HG02759 (cell line): ENCODE measurements at regions not wholly inside any gene's neighbourhood (a gene's known extent, or its start where the extent isn't known, plus 50 kb on each side); places are given as distances from the start of the nearest gene placed in this dataset.

Experiments used
- ATAC-seq: cut with Tn5 transposase; IDR thresholded peaks from one replicate; pipeline ENCODE4 v1.9.1; 2021; ENCODE audit warnings: mild to moderate bottlenecking, moderate library complexity; ENCODE audit not compliant: unreplicated experiment

DNA sequence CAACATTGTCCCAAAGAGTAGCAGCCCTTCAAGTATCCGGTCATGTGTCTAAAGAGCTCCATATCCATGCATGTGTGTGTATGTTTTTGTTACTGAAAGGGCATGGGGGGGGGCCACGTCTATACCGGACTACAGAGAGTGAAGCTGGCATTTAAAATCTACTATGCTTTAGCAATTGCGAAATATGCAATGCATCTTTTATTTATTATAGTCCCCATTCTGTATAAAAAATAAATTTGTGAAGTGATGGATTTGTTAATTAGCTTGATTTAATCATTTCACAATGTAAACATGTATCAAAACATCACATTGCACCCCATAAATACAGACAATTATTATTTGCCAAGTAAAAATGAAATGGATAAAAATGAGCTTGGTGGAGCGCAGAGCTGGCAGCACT, 149.4 kb upstream of the ID2 start:
- ATAC-seq, result no peak

DNA sequence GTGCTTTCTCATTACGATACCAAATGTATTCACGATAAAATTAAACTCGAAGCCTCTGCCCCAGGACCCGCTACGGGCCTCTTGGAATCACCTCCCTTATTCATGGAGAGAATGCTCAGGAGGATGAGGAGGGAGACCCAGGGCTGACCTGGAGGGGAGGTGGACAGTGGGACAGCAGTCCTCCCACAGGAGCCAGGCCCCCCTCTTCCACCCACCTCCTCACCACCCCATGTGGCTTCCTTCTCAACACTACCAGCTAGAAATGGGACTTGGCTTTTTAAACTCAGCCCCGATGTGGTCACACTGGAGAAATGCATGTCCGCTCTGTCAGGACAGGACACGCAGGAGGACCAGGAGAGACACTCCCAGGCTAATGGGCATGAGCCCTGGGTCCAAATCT, 147.9 kb upstream of the ID2 start:
- no peak for ATAC-seq

DNA sequence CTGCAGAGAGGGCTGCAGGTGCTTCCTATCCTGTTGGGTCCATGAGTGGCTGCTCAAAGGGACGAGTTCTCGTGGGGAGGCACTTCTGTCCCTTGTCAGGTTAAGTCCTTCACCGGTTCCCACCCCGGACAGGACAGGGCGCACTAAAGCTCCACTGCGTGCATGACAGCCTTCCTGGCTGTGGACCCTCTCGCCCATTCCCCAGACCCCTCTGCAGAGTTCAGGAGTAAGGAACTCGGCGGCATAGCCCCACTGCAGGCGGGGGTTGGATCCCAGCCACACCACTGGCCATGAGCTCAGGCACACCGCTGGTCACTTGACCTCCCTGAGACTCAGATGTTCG, 147.5 kb upstream of the ID2 start:
- no peak for ATAC-seq

DNA sequence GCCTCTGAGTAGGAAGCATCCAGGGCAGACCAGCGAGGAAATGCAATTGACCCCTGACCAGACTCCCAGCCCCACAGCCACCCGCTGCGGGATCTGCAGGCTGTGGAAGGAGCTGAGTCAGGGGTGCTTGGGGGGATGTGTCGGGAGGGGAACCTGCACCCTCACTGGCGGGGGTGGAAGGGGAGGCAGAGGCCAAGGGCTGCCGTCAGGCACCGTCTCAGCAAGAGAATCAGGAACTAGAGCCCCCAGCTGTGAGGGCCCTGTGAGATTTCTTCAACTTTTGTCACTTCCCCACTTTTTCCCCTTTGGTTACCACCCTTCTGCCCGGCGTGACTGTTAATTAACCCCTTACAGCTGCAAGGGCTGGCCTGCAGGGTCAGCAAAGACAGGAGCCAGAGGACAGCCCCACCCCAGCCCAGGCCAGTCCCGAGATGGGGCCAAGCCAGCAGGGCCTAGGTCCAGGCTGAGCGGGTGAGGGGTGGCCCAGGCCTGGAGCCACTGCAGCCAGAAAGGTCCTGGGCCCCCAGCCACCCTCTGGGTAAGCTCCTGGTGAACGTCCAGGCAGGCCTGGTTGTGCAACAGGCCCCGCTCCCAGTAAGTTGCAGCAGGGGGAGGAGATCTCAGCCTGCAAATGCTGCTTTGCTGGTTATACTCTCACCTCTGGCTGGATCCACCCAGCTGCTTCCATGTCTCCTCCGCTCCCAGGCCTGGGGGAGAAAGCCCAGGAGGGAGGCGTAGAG, 147.0 kb upstream of the ID2 start:
- no peak for ATAC-seq

DNA sequence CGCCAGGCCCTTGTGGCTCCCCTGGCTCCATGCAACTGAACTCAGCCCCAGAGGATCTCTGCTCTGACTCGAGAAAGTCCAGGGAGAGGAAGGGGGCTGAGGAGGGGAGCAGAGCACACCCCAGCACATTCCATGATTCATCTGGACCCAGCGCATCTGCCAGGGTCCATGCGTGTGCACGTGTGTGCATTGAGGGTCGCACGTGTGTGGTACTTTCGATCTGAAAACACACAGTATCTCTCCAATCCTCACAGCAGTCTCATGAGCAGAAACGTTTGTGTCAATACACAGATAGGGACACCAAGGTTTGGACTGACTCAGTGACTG, 146.4 kb upstream of the ID2 start:
- peak; percentile 21 for ATAC-seq

DNA sequence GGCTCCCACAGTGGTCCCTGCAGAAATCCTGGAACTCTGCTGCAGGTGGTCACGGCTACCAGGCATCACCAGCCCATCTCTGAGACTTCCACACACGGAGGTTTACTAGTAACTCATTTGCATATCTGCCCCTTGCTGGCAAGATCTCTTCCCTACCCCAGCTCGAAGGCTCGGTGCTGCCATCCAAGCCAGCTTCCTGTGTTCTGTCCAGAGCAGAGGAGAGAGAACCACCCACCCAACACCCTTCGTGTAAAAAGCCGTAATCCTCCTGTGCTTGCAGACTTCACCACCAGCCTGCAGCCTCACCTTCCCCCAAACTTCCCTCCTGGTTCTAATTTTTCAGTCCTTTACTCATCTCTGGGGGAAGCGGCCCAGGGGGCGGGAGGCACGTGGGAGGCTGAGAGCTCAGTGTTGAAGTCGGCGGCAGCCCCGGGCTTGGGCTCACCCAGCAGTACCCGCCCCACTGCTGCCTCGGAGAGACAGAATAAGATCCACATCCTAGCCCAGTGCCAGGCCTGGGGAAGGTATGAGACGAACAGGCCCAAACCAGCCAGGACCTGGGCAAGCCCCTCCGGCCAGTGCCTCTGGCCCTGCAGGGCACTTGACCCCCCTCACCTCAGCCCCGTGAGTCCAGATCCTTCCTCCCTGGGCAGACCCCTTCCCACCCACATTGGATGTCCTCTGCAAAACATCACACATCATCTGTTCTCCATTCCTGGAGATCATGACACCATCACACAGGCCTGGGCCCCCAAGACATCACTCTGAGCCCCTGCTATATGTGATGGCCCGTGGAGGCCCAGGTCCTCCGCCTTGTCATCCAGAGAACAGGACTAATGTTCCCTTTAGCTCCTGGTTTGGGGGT, 145.8 kb upstream of the ID2 start:
- peak; percentile 41 for ATAC-seq

DNA sequence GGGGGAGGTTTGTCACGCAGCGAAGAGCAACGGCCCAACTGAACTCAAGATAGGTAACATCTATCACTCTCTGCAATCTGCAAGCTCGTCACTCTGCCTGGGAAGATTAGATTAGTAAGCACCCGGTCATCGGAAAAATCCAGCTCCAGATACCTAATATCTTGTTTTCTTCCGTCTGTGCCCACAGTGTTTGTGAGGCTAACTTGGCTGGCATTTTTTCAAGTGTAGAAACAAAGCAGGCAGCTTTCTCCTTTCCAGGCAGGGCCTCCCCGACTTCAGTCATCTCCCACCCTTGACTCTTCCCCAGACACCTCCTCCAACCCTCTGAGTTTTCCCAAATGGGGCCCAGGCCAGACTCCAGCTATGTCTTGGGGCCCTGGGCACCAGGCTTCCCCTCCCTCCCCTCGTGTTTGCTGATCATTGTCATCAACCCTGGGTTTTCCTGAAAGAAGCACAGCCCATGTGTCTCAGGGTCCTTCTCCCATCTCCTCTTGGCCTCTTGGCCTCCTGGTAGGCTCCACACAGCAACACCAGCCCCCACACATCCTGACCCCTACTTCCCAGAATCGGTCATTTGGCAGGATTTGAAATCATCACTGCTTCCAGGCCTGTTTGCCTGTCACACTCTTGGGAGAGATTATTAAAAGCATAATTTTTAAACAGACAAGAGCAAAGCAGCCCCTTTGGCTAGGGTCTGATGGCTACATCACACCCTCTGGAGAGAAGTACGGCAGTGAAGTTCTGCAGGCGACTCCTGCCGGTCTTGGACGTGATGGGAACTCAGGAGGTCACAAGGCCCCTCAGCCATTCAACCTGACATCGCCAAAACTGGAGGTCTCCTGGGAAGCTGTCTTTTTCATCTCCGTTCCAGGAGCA, 144.9 kb upstream of the ID2 start:
- ATAC-seq, result no peak

DNA sequence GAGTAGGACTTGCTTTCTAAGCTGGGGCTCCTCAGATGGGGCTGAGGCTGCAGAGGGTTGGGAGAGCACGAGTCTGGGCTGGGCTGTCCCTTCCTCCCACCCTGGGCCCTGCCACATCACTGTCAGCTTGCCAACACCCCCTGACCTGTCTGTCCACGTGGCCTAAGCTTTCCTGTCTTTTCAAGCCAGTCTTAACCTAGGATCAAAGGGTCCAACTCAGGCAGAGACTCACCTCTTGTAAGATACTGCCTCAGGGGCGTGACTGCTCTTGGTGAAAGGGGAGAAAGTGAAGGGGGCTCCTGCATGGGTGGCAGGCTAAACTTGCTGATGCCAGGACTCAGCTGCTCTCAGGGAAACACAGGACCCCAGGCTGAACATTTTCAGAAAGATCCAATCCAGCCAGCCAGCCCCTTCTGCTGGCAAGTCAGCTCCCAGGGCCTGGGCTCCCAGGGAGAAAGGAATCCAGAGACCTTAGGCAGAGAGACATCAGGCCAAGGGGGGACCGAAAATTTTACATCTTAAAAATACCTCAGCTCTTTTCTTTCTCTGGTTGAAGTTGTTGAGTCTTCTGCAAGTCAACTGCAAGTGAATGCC, 144.2 kb upstream of the ID2 start:
- no peak for ATAC-seq

DNA sequence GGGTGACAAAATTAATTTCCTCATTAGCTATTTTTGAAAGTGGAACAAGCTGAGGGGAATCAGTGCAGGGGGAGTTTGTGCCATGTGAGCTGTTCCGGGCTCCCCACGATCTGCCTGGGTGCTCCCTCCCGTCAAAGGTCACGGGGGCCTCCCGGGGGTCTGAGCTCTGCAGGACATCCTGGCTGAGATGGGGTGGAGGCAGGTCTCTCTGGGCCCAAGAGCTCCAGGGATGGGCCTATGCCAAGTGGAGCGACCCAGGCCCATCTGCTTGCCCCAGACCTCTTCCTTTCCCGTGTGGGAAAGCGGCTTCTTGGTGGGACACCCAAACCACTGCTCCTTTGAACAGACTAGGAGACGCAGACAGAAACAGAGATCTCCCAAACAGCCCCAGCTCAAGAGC, 143.3 kb upstream of the ID2 start:
- ATAC-seq, result no peak

DNA sequence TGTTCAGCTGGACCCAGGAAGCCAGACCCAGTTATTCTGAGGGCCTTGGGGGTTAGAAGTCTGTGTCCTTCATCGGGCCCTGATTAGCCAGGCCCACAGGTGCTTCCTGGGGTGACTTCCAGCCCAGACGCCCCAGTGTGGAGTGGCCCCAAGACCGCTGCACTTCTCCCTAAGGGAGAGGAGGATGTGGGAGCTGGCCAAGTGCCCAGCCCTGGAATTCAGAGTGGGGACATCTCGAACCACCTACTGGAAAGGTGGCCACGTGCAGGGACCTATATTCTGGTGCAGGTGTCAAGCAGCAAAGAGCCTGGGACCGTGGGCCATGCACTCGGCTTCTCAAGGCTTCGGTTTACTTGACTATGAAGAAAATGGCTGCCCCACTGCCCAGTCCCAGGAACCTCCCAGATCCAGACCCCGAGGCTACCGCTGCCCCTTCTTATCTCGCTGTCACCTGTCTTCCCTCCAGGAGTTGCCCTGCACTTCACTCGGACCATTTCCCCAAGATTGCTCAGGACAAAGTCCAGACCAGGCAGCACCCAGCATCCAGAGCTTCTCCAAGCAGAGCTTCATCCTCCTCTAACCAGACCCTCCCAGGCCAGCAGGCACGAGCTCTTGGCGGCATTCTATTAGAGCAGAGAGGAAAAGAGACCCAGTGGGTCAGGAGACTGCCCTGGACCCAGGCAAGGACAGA, 142.8 kb upstream of the ID2 start:
- no peak for ATAC-seq

DNA sequence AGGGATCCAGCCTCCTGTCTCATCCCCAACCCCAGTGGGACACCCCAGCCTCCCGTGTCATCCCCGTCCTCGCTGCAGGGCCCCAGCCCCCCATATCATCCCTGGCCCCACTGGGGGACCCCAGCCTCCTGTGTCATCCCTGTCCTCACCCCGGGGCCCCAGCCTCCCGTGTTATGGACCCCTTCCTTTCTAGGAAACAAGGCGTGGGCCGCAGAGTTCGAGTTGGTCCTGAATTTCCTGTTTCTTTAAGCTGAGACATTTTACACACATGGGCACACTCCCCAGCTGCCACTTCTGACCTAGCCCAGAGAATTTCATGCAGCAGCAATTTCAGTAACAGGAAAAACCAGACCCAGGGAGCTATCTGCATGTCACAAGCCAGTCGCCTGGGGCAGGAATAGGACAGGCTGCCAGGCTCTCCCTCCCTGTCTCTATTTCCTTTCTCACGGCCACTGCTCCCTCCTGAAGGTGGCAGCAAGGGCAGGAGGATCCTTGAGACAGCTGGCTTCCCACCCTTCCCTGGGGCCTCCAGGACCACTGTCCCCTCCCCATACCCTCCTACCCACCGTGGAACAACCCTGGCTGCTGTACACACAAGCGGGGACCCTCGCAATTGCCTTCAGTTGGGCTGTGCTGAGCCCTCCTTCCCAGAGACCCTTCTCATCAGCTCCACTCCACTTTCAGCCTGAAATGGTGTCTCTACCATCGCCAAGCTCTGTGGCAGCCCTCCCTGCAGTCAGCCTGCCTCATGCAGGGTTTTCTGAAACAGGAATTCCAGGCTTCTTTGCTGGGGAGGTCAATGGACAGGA, 141.9 kb upstream of the ID2 start:
- no peak for ATAC-seq

DNA sequence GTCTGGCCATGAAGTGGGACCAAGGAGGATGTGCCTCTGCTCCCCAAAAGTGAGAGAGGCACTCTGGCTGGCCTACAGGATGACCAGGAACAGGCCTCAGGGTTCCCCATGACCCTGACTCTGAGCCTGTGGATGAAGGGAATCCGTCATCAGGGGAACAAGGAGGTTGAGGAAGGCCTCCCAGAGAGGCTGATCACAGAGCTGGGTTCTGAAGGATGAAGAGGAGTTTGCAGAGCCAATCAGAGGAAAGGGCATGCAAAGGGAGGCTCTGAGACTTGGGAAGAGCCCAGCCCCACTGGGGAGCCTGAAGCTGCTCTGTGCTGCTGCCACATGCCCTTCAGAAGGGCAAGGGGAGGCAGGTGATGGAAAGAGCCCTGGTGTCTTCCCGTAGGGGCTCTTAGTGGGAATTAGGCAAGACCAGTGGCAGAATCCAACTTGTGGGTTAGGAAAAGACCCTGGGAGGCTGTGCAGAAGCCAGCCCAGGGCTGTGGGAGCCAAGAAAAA, 141.3 kb upstream of the ID2 start:
- no peak for ATAC-seq

DNA sequence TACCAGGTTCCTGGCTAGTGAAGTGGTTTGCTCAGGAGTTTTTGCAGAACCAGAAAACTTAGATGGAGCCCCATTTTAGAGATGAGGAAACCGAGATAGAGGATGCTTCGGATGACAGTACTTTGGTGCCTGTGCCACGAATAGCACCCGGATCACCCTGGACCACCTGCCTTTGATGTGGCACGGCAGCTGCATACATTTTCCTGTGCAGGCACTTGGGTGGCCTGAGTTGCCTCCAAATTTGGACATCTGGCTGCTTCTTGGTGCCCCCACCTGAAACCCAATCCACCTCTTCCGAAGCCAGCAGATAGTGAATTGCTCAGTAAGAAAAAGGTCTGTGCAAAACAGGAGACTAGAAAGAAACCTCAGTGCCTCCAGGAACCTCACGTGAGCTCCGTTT, 140.6 kb upstream of the ID2 start:
- ATAC-seq, result no peak

DNA sequence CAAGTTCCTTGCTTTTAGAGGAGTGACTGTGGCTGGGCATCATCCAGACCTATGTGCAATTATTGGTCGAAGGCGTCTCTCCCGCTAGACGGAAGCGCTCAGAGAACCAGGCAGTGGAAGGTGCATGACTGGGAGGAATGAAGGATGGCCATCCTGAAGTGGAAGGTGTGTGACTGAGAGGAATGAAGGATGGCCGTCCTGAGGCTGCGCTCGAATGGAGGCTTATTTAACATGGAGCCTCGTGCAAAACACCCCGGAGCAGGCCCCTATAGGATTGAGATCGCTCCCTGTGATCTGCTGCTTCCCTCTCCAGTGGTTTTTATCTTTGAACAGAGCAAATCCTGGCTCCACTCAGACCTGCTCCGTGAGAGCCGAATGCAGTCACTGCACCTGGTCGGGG, 140.2 kb upstream of the ID2 start:
- no peak for ATAC-seq

DNA sequence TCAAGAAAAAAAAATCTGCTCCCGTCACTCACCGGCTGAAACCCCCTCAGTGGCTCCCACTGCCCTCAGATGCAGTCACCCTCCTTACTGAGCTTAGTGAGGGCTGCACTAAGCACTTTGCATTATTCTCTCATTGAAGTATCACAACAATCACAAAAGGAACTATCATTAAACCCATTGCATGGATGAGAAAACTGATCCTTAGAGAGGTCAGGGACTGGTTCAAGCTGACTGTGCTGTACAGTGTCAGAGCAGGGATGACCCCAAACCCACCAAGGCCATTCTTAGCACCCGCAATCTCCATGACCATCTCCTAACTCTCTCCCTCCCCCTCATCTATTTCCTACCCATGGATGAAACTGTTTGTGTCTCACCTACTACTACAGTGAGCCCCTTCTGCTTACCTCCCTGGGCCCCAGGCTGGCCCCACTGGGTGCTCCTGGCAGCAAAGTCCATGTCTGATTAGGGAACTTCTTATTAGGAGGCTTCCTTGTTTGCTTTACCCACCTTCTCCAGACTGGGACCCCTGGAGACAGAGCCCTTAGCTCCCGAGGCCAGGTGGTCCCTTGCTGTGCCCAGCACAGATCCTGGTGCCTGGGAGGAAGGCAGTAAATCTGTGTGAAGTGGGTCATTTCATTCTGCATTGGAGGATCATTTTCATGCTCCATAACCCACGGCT, 139.3 kb upstream of the ID2 start:
- no peak for ATAC-seq

DNA sequence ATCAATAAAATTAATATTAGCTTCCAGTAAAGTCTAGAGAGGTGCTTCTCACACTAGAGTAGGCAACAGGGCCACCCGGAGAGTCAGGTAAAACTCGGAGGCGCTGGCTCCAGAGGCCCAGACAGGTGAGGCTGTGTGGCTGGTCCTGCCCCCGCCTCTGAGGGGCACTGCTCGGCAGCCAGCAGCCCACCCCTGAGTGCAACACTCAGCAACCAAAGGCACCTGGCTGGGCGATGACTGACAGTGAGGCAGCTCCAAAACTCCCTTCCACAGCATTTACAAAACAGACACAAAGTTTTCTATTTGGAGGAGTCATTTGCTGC, 138.8 kb upstream of the ID2 start:
- peak; percentile 27 for ATAC-seq

DNA sequence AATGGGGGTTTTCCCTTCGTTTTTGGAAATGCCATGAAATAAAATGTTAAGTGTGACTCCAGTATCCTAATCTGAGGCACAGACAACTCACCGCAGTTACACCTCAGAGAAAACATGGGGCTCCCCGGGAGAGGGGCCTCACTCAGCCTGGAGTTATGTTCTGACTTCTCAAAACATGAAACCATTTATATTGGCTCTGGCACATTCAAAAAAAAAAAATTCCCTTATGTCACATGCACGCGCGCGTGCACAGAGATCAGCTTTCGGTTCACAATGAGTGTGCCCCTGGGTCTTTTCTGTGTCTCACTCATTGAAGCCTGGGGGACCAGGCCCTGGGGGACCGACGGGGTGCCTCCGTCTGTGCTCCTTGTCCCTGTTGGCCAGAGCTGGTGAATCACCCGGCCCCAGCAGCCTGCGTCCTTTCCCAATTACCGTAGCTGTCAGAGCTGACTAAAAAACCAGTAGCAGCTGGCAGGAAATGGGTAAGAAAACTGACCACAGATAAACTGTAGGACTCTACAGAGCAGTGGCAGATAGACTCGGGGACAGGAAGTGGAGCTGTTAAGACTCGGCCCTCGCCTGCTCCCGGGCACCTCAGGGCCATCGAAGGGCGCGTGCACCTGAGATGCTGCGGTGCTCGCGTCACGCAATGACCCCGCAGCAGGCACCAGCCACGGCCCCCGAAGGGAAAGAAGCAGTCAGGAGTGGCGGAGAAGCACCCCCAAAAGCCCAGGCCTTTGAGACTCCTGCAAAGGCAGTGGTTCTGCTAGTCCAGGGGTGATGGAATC, 138.3 kb upstream of the ID2 start:
- peak; percentile 76 for ATAC-seq

DNA sequence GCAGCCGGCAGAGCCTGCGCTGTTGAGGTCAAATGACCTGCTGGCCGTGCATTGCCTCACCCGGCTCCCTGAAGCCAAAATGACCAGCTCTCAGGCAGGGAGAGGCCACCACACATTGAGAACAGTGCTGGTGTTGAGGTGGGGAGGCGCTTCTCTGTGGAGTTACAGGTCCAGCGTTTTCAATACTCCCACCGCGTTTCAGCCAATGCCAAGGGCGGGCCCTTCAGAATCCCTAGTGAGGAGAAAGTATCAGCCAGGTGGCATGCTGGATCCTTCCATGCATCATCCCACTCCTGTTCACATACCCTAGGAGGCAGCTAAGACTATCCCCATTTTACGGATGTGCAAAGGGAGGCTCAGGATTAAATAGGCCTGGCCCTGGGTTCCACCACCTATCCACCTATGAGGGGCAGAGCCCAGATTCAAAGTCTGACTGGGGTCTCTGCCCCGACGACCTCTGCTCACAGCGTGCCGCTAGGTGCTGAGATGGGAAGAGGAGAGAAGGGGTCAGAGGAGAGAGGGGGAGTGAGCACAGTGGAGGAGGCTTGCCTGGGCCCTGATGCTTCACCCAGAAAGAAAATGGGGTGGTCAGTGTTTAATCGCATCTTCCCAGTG, 137.6 kb upstream of the ID2 start:
- ATAC-seq, result no peak
